ENCODE measurements at regions not wholly inside any gene's neighbourhood (a gene's known extent, or its start where the extent isn't known, plus 50 kb on each side); places are given as distances from the start of the nearest gene placed in this dataset.
A peak's percentile ranks its signal among the peaks of the same experiment; 100 is the strongest.

- DNase-seq (ENCODE audit: low spot score) = no peak
These were observed 257.5 kb upstream of the TCF21 start for GRCh38 chr6:133631421-133631820.

- no peak for DNase-seq (ENCODE audit: low spot score)
These were observed 256.7 kb upstream of the TCF21 start for GRCh38 chr6:133632206-133632605.

- DNase-seq (ENCODE audit: low spot score) = no peak
These were observed 256.0 kb upstream of the TCF21 start for GRCh38 chr6:133632906-133633305.

- no peak for DNase-seq (ENCODE audit: low spot score)
These were observed 254.4 kb upstream of the TCF21 start for GRCh38 chr6:133634474-133634873.

- DNase-seq (ENCODE audit: low spot score) = no peak
These were observed 253.5 kb upstream of the TCF21 start for GRCh38 chr6:133635447-133635846.

- no peak for DNase-seq (ENCODE audit: low spot score)
These were observed 251.5 kb upstream of the TCF21 start for GRCh38 chr6:133637436-133637835.

- no peak for DNase-seq (ENCODE audit: low spot score)
These were observed 251.0 kb upstream of the TCF21 start for GRCh38 chr6:133637874-133638273.

GRCh38 chr6:133641104-133641503, 247.8 kb upstream of the TCF21 start:
- DNase-seq (ENCODE audit: low spot score) = no peak

- DNase-seq (ENCODE audit: low spot score) = no peak
These were observed 244.4 kb upstream of the TCF21 start for GRCh38 chr6:133644548-133644891.

GRCh38 chr6:133644892-133645619, 243.9 kb upstream of the TCF21 start:
- DNase-seq (ENCODE audit: low spot score) = peak; percentile 30

- peak; percentile 18 for DNase-seq (ENCODE audit: low spot score)
These were observed 242.8 kb upstream of the TCF21 start for GRCh38 chr6:133645966-133646740.

- DNase-seq (ENCODE audit: low spot score) = no peak
These were observed 240.3 kb upstream of the TCF21 start for GRCh38 chr6:133648581-133648980.

- DNase-seq (ENCODE audit: low spot score) = no peak
These were observed 217.5 kb upstream of the TCF21 start for GRCh38 chr6:133671376-133671775.

GRCh38 chr6:133673056-133673455, 215.9 kb upstream of the TCF21 start:
- DNase-seq (ENCODE audit: low spot score) = no peak

GRCh38 chr6:133674661-133675060, 214.3 kb upstream of the TCF21 start:
- DNase-seq (ENCODE audit: low spot score) = no peak

GRCh38 chr6:133680994-133681393, 207.9 kb upstream of the TCF21 start:
- no peak for DNase-seq (ENCODE audit: low spot score)

- no peak for DNase-seq (ENCODE audit: low spot score)
These were observed 207.0 kb upstream of the TCF21 start for GRCh38 chr6:133681891-133682290.

- DNase-seq (ENCODE audit: low spot score) = no peak
These were observed 206.2 kb upstream of the TCF21 start for GRCh38 chr6:133682506-133683307.

- DNase-seq (ENCODE audit: low spot score) = no peak
These were observed 205.7 kb upstream of the TCF21 start for GRCh38 chr6:133683308-133683580.

- DNase-seq (ENCODE audit: low spot score) = no peak
These were observed 205.3 kb upstream of the TCF21 start for GRCh38 chr6:133683606-133684005.

- DNase-seq (ENCODE audit: low spot score) = no peak
These were observed 200.0 kb upstream of the TCF21 start for GRCh38 chr6:133688705-133689492.

- no peak for DNase-seq (ENCODE audit: low spot score)
These were observed 199.1 kb upstream of the TCF21 start for GRCh38 chr6:133689863-133690262.
